ENCODE measurements at regions not wholly inside any gene's neighbourhood (a gene's known extent, or its start where the extent isn't known, plus 50 kb on each side); places are given as distances from the start of the nearest gene placed in this dataset.

DNA sequence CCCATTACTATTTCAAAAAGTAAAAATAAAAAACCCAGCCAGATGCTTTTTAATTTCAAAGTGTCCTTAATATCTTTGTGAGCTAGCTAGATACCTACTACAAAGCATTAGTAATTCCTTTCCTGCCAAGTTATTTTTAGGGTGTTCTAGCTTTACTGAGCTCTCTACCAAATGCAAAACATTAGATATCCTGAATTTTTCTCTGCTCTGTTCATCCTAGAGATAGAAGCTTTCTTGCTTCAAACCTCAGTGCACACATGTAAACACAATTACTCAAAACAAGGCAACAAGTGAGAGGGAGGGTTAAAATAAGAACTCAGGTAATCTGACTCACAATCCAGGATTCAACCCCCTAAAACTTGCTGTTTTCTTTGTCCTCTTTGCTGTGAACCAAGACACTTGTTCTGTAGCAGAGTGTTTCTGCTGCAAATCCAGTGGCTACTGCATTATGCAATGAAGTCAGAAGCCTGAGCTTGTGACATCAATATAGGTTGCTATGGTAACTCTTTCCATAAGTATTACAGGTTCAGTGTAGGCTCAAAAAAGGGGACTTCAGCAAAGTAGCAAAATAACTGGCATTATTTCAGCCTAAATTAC lies 72.6 kb upstream of the STXBP5 start:
- DNase-seq, result no peak

DNA sequence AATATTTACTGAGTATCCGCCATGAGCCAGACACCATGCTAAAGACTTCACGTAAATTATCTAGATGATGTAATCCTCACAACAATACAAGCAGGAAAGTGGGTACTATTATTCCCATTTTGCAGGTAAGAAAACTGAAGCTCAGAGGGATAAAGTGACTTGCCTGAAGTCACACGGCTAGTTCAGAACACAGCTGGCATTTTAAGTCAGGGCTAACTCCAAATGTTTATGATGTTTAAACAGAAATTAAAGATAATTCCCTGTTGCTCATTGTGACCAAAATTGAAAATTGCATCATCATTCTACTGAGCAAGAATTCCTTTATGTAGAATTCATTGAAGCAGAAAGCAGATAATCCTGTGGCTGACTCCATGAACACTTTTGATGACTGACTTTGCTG lies 71.3 kb upstream of the STXBP5 start:
- no peak for DNase-seq

GRCh38 chr6:147133669-147134068 lies 70.5 kb upstream of the STXBP5 start:
- DNase-seq, result no peak

DNA sequence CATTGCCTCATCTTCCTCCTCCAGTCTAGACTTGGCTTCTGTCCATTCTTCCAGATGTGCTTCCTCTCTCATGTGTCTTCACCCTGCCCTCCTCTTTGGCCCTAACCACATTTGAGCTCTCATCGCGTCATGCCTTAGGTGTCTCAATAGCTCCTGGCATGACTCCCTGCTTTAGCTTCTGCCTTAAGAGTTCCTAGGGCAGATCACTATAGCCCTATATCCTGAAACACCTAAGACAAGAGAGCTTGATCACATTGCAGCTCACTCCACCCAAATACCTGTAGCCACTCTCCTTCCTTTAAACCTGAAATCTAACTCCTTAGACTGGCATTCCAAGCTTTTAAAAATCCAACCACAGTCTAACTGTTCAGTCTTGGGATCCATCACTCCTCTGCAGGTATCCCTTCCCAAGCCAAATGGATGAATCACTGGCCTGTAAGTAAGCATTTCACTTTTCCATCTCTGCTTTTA lies 69.0 kb upstream of the STXBP5 start:
- no peak for DNase-seq

DNA sequence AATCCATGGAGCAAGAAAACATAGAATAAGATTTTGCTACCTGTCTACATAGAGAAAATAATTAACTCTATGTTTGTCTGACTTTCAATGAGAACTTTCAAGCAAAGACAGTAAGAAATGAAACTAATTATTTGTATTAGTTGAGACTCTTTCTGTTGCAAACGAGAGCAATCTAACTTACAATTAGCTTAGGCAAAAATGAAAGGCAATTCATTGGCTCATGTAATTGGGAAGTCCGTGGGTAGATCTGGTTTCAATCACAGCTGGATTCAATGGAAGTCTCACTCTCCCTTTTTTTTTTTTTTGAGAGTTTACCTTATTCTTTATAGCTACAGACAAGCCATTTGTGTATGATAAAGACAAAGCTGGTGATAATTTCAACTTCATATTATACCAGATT lies 68.2 kb upstream of the STXBP5 start:
- no peak for DNase-seq

DNA sequence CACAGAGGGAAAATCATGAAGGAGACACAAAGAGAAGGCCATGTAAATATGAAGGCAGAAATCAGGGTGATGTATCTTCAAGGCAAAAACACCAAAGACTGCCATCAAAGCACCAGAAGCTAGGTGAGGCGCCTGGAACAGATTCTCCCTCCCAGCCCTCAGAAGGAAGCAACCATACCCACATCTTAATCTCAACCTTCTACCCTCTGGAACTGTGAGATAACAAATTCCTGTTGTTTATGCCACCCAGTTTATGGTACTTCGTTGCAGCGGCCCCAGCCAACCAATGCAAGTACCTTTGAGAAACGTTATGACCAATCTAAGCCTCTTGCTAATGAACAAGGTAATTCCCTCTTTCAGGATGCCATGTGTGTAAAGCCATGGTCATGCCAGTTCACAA lies 66.2 kb upstream of the STXBP5 start:
- DNase-seq, result no peak

GRCh38 chr6:147138835-147139234 lies 65.4 kb upstream of the STXBP5 start:
- DNase-seq, result no peak

- no peak for DNase-seq
These were observed 62.4 kb upstream of the STXBP5 start for GRCh38 chr6:147141711-147142308.

- no peak for DNase-seq
These were observed 61.5 kb upstream of the STXBP5 start for GRCh38 chr6:147142684-147143245.

DNA sequence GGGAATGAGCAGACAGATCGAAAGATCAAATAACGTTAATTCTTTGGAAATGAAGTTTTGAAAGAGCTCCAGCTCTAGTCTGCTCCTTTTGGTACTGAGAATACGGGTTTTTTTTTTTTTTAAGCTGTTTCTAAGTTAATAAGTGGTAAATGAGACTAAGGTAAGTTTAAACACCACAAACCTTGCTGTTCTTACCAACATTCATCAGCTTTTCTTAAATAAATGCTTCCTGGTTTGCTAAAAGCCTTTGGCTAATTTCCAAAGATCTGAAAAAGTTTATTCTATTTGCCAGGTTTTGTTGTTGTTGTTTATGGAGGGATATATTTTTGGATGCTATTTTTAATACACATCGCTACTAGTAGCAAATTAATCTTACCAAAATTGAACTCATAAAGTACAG lies 55.1 kb upstream of the STXBP5 start:
- DNase-seq, result no peak

DNA sequence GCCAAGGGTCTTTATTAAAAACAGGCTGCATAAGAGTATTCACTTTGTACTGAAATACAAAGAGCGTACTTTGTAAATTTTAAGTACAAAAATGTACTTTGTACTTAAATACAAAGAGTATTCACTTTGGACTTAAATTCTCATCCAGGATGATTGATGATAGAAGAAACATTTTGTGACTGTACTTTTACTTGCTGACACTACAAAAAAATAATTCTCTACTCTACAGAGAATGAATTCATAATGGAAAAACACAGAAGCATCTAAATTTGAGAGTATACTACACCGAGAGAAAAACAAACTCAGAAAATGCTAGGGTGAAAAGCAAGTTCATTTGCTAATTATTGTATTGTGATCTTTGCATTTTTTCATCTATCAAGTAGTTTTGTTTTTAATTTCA lies 54.4 kb upstream of the STXBP5 start:
- no peak for DNase-seq

DNA sequence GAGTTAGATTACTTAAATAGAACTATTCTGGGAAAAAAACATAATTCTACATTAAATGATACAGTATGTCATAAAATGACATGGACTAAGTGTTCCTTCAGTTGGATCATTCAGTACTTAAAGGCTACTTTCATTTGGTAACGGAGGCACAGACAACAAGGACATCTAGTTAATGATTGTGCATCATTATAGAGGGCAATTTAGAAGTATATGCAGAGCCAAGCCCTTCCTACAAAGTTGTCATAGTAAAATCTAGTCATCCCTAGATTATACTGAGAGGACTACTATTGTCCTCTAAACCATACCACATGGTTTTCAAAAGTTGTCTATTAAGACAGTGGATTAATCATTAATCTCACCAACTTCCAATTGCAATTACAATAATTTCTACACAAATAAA lies 53.9 kb upstream of the STXBP5 start:
- DNase-seq, result no peak
